ENCODE measurements at regions not wholly inside any gene's neighbourhood (a gene's known extent, or its start where the extent isn't known, plus 50 kb on each side); places are given as distances from the start of the nearest gene placed in this dataset.

GRCh38 chr6:19690325-19691075 lies 146.7 kb upstream of the ID4 start:
- H3K27ac ChIP-seq (ENCODE audit: poor library complexity, severe bottlenecking), result no peak overlapping the region
- no peak for TF ChIP-seq CTCF (IDR thresholded peaks at IDR 0.05; ENCODE audit: poor library complexity, severe bottlenecking)
- H3K4me1 ChIP-seq (ENCODE audit: insufficient read depth, poor library complexity, severe bottlenecking), result no peaks in the 10 kb centered on the region
- no peaks in the 10 kb centered on the region for H3K9me3 ChIP-seq (ENCODE audit: severe bottlenecking)
- ATAC-seq (ENCODE audit: low read depth), result no peak
- DNase-seq (ENCODE audit: low spot score), result no peak
- no peak overlapping the region for H3K4me3 ChIP-seq (ENCODE audit: severe bottlenecking)
- peaks cover 34% of the 10 kb centered on the region for H3K27me3 ChIP-seq (ENCODE audit: insufficient read depth, poor library complexity, severe bottlenecking)
- H3K36me3 ChIP-seq (ENCODE audit: low read depth), result no peaks in the 10 kb centered on the region

GRCh38 chr6:19691465-19692167 lies 145.6 kb upstream of the ID4 start:
- ATAC-seq (ENCODE audit: low read depth), result no peak
- no peak for DNase-seq (ENCODE audit: low spot score)
- no peaks in the 10 kb centered on the region for H3K36me3 ChIP-seq (ENCODE audit: low read depth)
- no peaks in the 10 kb centered on the region for H3K9me3 ChIP-seq (ENCODE audit: severe bottlenecking)
- no peak overlapping the region for H3K27ac ChIP-seq (ENCODE audit: poor library complexity, severe bottlenecking)
- no peaks in the 10 kb centered on the region for H3K4me1 ChIP-seq (ENCODE audit: insufficient read depth, poor library complexity, severe bottlenecking)
- no peak overlapping the region for H3K4me3 ChIP-seq (ENCODE audit: severe bottlenecking)
- H3K27me3 ChIP-seq (ENCODE audit: insufficient read depth, poor library complexity, severe bottlenecking), result peaks cover 34% of the 10 kb centered on the region
- no peak for TF ChIP-seq CTCF (IDR thresholded peaks at IDR 0.05; ENCODE audit: poor library complexity, severe bottlenecking)

- Histone ChIP-seq H3K27me3 (ENCODE audit: insufficient read depth, poor library complexity, severe bottlenecking) (peaks cover 32% of the 10 kb centered on the region), H3K9me3 (ENCODE audit: severe bottlenecking) (no peaks in the 10 kb centered on the region), H3K4me3 (ENCODE audit: severe bottlenecking) (no peak overlapping the region), H3K27ac (ENCODE audit: poor library complexity, severe bottlenecking) (no peak overlapping the region), H3K36me3 (ENCODE audit: low read depth) (no peaks in the 10 kb centered on the region), H3K4me1 (ENCODE audit: insufficient read depth, poor library complexity, severe bottlenecking) (no peaks in the 10 kb centered on the region)
- ATAC-seq (ENCODE audit: low read depth) (no peak), DNase-seq (ENCODE audit: low spot score) (no peak)
- TF ChIP-seq CTCF (IDR thresholded peaks at IDR 0.05; ENCODE audit: poor library complexity, severe bottlenecking), result no peak
These were observed 144.5 kb upstream of the ID4 start for GRCh38 chr6:19692506-19693298.

- H3K4me3 ChIP-seq (ENCODE audit: severe bottlenecking), result no peak overlapping the region
- no peaks in the 10 kb centered on the region for H3K9me3 ChIP-seq (ENCODE audit: severe bottlenecking)
- no peaks in the 10 kb centered on the region for H3K36me3 ChIP-seq (ENCODE audit: low read depth)
- no peak for TF ChIP-seq CTCF (IDR thresholded peaks at IDR 0.05; ENCODE audit: poor library complexity, severe bottlenecking)
- no peak overlapping the region for H3K27ac ChIP-seq (ENCODE audit: poor library complexity, severe bottlenecking)
- peaks cover 32% of the 10 kb centered on the region for H3K27me3 ChIP-seq (ENCODE audit: insufficient read depth, poor library complexity, severe bottlenecking)
- DNase-seq (ENCODE audit: low spot score) (no peak), ATAC-seq (ENCODE audit: low read depth) (no peak)
- no peaks in the 10 kb centered on the region for H3K4me1 ChIP-seq (ENCODE audit: insufficient read depth, poor library complexity, severe bottlenecking)
These were observed 142.5 kb upstream of the ID4 start for GRCh38 chr6:19694697-19695096.

Measured in RWPE2 (cell line).